ENCODE measurements at regions not wholly inside any gene's neighbourhood (a gene's known extent, or its start where the extent isn't known, plus 50 kb on each side); places are given as distances from the start of the nearest gene placed in this dataset.

- no peak for DNase-seq (ENCODE audit: low spot score)
- no peak overlapping the region for H3K27ac ChIP-seq (ENCODE audit: low read depth in 1 of 2, low read length in 2 of 2)
- no peaks in the 10 kb centered on the region for H3K36me3 ChIP-seq (ENCODE audit: control insufficient read depth in 4 of 4, insufficient read depth in 3 of 4, low read depth in 1 of 4, low read length in 3 of 4)
- H3K4me1 ChIP-seq (ENCODE audit: control insufficient read depth in 4 of 4, insufficient read depth in 4 of 4, low read length in 3 of 4) = no peaks in the 10 kb centered on the region
- H3K9ac ChIP-seq (ENCODE audit: low read depth in 1 of 2, low read length in 2 of 2) = no peak overlapping the region
- WGBS = 79% methylated on average over 2 of the region's 2 CpGs
- H3K27me3 ChIP-seq (ENCODE audit: control insufficient read depth in 4 of 4, insufficient read depth in 4 of 4, low read length in 3 of 4) = no peaks in the 10 kb centered on the region
- no peak for TF ChIP-seq CTCF (IDR thresholded peaks at IDR 0.05; ENCODE audit: low read depth, low read length, missing input control)
- no peak overlapping the region for H3K4me3 ChIP-seq (ENCODE audit: low read depth in 1 of 3, low read length in 3 of 3)
- no peaks in the 10 kb centered on the region for H3K9me3 ChIP-seq (ENCODE audit: control insufficient read depth in 4 of 4, low read length in 3 of 4)
Observed at GRCh38 chr2:167726788-167727187, 520.6 kb downstream of the STK39 start.

GRCh38 chr2:167721593-167721992 is 525.8 kb downstream of the STK39 start:
- TF ChIP-seq SP1 (IDR thresholded peaks at IDR 0.05) (no peak), FOXA1 (IDR thresholded peaks at IDR 0.05) (no peak), RXRA (IDR thresholded peaks at IDR 0.05) (no peak), HNF4A (conservative IDR thresholded peaks at IDR 0.05) (no peak), ZBTB33 (IDR thresholded peaks at IDR 0.05) (no peak), NR2F2 (IDR thresholded peaks at IDR 0.05) (no peak), TAF1 (conservative IDR thresholded peaks at IDR 0.05) (no peak)
- Histone ChIP-seq H3K27me3 (ENCODE audit: control insufficient read depth in 4 of 4, insufficient read depth in 4 of 4, low read length in 3 of 4) (no peaks in the 10 kb centered on the region), H3K9me3 (ENCODE audit: control insufficient read depth in 4 of 4, low read length in 3 of 4) (no peaks in the 10 kb centered on the region), H3K4me3 (ENCODE audit: low read depth in 1 of 3, low read length in 3 of 3) (no peak overlapping the region), H3K27ac (ENCODE audit: low read depth in 1 of 2, low read length in 2 of 2) (no peak overlapping the region), H3K9ac (ENCODE audit: low read depth in 1 of 2, low read length in 2 of 2) (no peak overlapping the region), H3K36me3 (ENCODE audit: control insufficient read depth in 4 of 4, insufficient read depth in 3 of 4, low read depth in 1 of 4, low read length in 3 of 4) (no peaks in the 10 kb centered on the region), H3K4me1 (ENCODE audit: control insufficient read depth in 4 of 4, insufficient read depth in 4 of 4, low read length in 3 of 4) (peaks cover 0 to 6% (median under 1%) of the 10 kb centered on the region in 4 donors)
- 86% methylated on average over 3 of the region's 3 CpGs for WGBS
- DNase-seq (ENCODE audit: low spot score) = no peak

- Histone ChIP-seq H3K27ac (ENCODE audit: low read depth in 1 of 2, low read length in 2 of 2) (no peak overlapping the region), H3K9ac (ENCODE audit: low read depth in 1 of 2, low read length in 2 of 2) (no peak overlapping the region), H3K9me3 (ENCODE audit: control insufficient read depth in 4 of 4, low read length in 3 of 4) (no peaks in the 10 kb centered on the region), H3K36me3 (ENCODE audit: control insufficient read depth in 4 of 4, insufficient read depth in 3 of 4, low read depth in 1 of 4, low read length in 3 of 4) (no peaks in the 10 kb centered on the region), H3K4me3 (ENCODE audit: low read depth in 1 of 3, low read length in 3 of 3) (no peak overlapping the region), H3K27me3 (ENCODE audit: control insufficient read depth in 4 of 4, insufficient read depth in 4 of 4, low read length in 3 of 4) (no peaks in the 10 kb centered on the region), H3K4me1 (ENCODE audit: control insufficient read depth in 4 of 4, insufficient read depth in 4 of 4, low read length in 3 of 4) (peaks cover 0 to 6% (median under 1%) of the 10 kb centered on the region in 4 donors)
- 81% methylated on average over 4 of the region's 4 CpGs for WGBS
- no peak for DNase-seq (ENCODE audit: low spot score)
- TF ChIP-seq SP1 (IDR thresholded peaks at IDR 0.05) = no peak
- TF ChIP-seq EGR1 (IDR thresholded peaks at IDR 0.05; ENCODE audit: low read depth in 2 of 2) = no peak
- no peak for TF ChIP-seq HNF4A (conservative IDR thresholded peaks at IDR 0.05)
- no peak for TF ChIP-seq REST (IDR thresholded peaks at IDR 0.05)
- TF ChIP-seq TAF1 (conservative IDR thresholded peaks at IDR 0.05) = no peak
- no peak for TF ChIP-seq CTCF (IDR thresholded peaks at IDR 0.05; ENCODE audit: low read depth, low read length, missing input control)
- TF ChIP-seq JUND (IDR thresholded peaks at IDR 0.05) = no peak
- no peak for TF ChIP-seq FOXA1 (IDR thresholded peaks at IDR 0.05)
Observed at GRCh38 chr2:167719410-167719809, 528.0 kb downstream of the STK39 start.
